ENCODE measurements at regions not wholly inside any gene's neighbourhood (a gene's known extent, or its start where the extent isn't known, plus 50 kb on each side); places are given as distances from the start of the nearest gene placed in this dataset.

GRCh38 chr21:23394458-23394857, 2212.8 kb downstream of the MRPL39 start:
- DNase-seq (ENCODE audit: extremely low read depth in 1 of 2, low read depth in 1 of 2) = no peak

- no peak for DNase-seq (ENCODE audit: extremely low read depth in 1 of 2, low read depth in 1 of 2)
These were observed 2222.6 kb downstream of the MRPL39 start for GRCh38 chr21:23384679-23385078.

- no peak for DNase-seq (ENCODE audit: extremely low read depth in 1 of 2, low read depth in 1 of 2)
These were observed 2233.1 kb downstream of the MRPL39 start for GRCh38 chr21:23374155-23374554.

GRCh38 chr21:23356905-23357304, 2250.4 kb downstream of the MRPL39 start:
- no peak for DNase-seq (ENCODE audit: extremely low read depth in 1 of 2, low read depth in 1 of 2)

GRCh38 chr21:23316190-23316589, 2291.1 kb downstream of the MRPL39 start:
- no peak for DNase-seq (ENCODE audit: extremely low read depth in 1 of 2, low read depth in 1 of 2)

GRCh38 chr21:23308741-23309140, 2298.5 kb downstream of the MRPL39 start:
- DNase-seq (ENCODE audit: extremely low read depth in 1 of 2, low read depth in 1 of 2) = no peak

- DNase-seq (ENCODE audit: extremely low read depth in 1 of 2, low read depth in 1 of 2) = no peak
These were observed 2300.2 kb downstream of the MRPL39 start for GRCh38 chr21:23307065-23307464.

- no peak for DNase-seq (ENCODE audit: extremely low read depth in 1 of 2, low read depth in 1 of 2)
These were observed 2294.1 kb downstream of the NCAM2 start for GRCh38 chr21:23292292-23292691.

GRCh38 chr21:23281917-23282316, 2283.7 kb downstream of the NCAM2 start:
- no peak for DNase-seq (ENCODE audit: extremely low read depth in 1 of 2, low read depth in 1 of 2)

- no peak for DNase-seq (ENCODE audit: extremely low read depth in 1 of 2, low read depth in 1 of 2)
These were observed 2251.6 kb downstream of the NCAM2 start for GRCh38 chr21:23249760-23250159.

GRCh38 chr21:23247334-23247733, 2249.1 kb downstream of the NCAM2 start:
- no peak for DNase-seq (ENCODE audit: extremely low read depth in 1 of 2, low read depth in 1 of 2)

GRCh38 chr21:23245255-23245654, 2247.0 kb downstream of the NCAM2 start:
- no peak for DNase-seq (ENCODE audit: extremely low read depth in 1 of 2, low read depth in 1 of 2)

- DNase-seq (ENCODE audit: extremely low read depth in 1 of 2, low read depth in 1 of 2) = no peak
These were observed 2225.7 kb downstream of the NCAM2 start for GRCh38 chr21:23223882-23224281.

GRCh38 chr21:23218667-23219066, 2220.5 kb downstream of the NCAM2 start:
- no peak for DNase-seq (ENCODE audit: extremely low read depth in 1 of 2, low read depth in 1 of 2)

GRCh38 chr21:23217597-23217996, 2219.4 kb downstream of the NCAM2 start:
- no peak for DNase-seq (ENCODE audit: extremely low read depth in 1 of 2, low read depth in 1 of 2)

- no peak for DNase-seq (ENCODE audit: extremely low read depth in 1 of 2, low read depth in 1 of 2)
These were observed 2217.1 kb downstream of the NCAM2 start for GRCh38 chr21:23215261-23215660.

Data from stimulated activated CD8-positive, alpha-beta memory T cell treated with anti-CD3 and anti-CD28 coated beads, Interleukin-7, amount 100 ng/mL, for 48 hours (primary cell).